ENCODE measurements at regions not wholly inside any gene's neighbourhood (a gene's known extent, or its start where the extent isn't known, plus 50 kb on each side); places are given as distances from the start of the nearest gene placed in this dataset.
"Not testable (repeated sequence)": the region's sequence is repeated elsewhere in the genome, so short reads cannot be mapped to it uniquely, and the experiment has no call there.

GRCh38 chr5:111975133-111975532 is 218.1 kb upstream of the NREP start:
- DNase-seq, result peak; percentile 47

DNA sequence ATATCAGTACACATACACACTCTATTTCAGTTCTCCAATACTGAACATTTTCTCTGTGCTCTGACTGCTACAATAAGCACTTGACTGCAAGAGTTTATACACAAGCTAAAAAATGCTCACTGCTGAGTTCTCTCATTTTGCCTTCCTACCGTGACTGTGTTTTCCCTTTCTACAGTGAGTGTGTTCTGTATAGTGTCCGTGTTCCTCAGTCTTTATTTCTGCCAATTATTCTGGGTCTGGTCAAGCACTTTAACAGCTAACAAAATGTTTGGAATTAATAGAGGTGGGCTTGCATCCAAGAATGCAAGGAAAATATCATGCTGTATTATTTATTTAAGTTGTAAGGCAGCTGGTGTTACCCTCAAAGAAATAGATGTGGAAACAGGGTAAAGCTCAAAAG is 217.0 kb upstream of the NREP start:
- DNase-seq, result no peak

GRCh38 chr5:111972548-111972947 is 215.6 kb upstream of the NREP start:
- no peak for DNase-seq

DNA sequence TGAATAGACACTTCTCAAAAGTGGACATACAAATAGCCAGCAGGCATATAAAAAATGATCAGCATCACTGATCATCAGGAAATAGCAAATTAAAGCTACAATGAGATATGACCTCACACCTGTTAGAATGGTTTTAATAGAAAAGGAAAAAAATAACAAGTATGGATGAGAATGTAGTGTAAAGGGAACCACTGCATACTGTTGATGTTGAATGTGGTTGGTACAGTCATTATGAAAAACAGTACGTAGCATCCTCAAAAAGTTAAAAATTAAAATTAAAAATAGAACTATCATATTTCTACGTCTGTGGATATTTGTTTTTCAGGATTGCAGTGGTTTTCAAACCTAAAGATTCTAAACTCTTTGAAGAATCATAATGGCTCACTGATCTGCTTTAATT is 215.1 kb upstream of the NREP start:
- no peak for DNase-seq

GRCh38 chr5:111968459-111968858 is 211.5 kb upstream of the NREP start:
- DNase-seq, result peak; percentile 47

GRCh38 chr5:111967463-111967862 is 210.5 kb upstream of the NREP start:
- DNase-seq, result no peak

DNA sequence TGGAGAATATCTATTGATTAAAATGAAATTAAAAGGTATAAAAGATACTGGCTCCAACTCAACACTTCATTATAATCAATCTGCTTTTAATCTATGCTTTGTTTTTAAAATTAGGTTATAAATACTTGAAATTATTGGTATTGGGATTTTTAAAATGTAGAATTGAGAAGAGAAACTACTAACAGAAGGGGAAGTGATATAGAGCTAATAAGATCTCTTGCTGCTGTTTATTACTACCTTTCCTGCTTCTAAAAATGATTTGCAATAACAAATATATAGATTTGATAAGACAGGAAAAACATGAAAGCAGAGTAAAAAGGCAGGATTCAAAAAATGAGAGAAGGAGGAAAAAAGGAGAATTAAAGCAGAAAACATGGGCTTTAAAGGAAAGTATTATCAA is 209.3 kb upstream of the NREP start:
- DNase-seq, result no peak

DNA sequence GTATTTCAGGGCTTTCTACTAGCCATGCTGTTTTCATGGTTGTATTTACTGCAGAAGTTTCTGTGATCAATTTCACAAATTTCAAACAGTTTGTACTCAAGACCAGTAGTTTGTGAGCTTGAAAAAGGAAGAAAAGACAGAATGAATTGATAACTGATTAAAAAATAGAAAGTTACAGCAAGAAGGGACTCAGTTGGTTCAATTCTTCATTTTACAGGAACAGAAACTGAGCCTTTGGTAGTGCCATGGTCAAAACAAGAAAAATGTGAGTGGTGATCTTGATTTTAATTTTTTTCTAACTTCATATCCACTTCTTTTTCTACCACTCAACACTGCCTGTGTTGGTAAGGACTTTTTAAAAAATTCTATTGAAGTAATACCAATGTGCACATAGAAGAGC is 206.6 kb upstream of the NREP start:
- no peak for DNase-seq

DNA sequence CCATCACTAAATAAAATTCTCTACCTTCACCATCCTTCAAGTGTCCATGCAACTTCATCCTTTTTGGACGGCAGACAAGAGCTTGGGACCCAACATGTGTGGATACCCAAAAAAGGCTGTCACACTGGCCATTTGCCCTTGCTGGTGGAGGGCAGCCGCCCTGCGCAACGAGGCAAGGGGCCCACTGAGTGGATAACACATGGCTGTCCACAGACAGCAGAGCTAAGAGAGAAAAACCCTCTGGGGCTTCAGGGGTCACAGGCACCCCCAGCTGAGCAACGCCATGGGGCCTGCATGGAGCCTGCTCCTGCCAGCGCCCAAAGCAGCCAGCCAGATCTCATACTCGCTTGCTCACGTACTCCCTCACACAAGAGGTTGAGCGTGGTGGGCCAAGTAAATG is 205.9 kb upstream of the NREP start:
- DNase-seq, result no peak

DNA sequence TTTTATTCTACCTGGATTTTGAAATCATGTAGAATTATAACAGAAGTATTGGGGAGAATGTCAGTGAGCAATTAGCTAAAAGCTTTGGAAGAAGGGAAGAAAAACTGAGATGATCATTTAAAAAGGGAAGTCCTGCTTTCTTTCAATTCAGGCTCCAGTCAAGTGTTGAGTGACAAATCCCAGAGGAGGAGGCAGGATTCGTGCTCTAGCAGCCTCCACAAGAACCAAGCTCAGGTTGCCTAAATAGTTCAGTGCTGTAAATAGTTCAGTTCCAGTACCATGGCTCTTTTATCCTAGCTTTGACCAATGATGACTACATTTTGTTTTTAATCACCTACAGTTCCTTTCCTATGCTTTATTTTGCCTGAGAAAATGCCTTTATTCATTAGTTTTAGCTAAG is 204.9 kb upstream of the NREP start:
- DNase-seq, result no peak

GRCh38 chr5:111960476-111961215 is 203.7 kb upstream of the NREP start:
- DNase-seq, result peak; percentile 80

DNA sequence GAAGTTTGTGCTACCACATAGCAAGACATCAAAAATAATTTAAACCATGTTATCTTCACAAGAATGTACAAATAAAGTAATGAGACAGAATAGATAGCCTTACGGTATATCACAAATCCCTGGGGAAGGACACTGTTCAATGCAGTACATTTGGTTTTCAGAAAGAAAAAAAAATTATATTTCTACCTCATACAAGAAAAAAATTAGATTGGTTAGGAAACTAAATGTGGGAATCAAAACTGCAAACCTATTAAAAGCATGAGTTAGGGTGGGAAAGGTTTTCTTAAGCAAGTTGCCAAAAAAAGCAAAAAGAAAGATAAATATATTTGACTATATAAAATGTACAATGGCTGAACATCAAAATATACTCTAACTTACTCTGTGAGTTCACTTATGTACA is 201.9 kb upstream of the NREP start:
- DNase-seq, result no peak

DNA sequence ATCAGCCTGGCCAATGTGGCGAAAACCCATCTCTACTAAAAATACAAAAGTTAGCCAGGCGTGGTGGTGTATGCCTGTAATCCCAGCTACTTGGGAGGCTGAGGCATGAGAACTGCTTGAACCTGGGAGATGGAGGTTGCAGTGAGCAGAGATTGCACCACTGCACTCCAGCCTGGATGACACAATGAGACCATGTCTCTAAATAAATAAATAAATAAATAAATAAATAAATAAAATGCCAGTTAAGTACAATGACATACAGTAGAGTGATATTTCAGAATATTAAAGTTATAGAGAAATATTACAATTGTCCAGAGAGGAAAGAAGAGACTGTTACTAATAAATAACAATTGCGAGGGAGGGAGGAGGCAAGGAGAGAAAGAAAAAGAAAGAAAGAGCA is 199.8 kb upstream of the NREP start:
- not testable (repeated sequence) for DNase-seq

DNA sequence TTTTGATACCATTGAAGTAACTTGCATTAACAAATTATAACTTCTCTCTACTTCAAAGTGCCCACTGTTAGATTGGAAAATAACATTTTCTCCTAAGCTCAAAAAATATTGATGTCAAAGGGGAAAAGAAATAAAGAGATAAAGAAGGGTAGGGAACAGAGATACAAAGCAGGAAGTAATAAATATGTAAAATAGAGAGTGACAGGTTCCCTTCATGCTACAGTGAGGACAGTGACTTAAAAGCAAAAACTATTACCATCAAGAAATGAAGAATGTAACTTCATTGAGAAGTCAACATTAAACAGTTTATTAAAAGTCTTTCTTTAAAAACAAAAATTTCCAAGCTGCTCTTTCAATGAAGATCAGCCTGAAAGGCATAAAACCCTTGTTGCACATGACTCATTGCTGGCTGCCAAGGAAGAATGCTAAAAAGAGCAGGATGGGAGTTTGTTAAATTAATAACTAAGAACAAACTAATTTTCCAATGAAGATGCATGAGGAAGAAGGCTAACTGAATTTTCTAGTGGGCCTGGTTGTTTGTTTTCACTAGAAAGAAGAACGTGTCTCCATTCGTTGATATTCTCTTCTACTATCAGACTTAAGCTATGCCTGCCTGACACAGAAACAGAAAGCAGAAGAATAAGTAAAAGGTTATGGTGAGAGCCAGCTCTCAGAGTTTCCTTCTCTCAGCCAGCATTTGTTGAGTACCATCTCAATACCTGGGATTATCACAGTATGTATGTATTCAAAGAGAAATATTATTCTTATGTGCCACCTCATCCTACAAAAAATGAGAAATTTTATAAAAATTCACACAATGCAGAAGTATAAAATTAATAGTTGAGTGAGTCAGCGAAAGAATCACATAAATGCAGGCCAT is 197.8 kb upstream of the NREP start:
- no peak for DNase-seq

GRCh38 chr5:111953351-111954127 is 196.5 kb upstream of the NREP start:
- peak; percentile 84 for DNase-seq

DNA sequence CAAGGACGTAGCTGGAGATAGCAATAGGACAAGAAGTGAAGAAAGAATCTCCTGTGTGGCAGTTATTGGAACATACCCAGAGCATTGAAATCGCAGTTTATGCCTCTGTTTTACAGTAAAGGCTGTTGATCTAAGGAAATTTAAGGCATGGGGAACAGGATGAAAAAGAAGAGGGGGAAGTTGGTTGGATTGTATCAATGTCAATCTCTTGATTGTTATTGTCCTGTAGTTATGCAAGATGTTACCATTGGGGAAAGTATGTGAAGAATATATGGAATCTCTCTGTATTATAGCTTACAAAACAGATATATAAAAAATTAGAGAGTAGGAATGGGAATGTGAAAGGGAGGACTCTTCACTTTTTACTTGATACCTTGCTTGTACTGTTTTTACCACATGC is 195.6 kb upstream of the NREP start:
- no peak for DNase-seq

- peak; percentile 88 for DNase-seq
Observed at GRCh38 chr5:111950660-111951059, 193.7 kb upstream of the NREP start.

GRCh38 chr5:111948092-111948841 is 191.3 kb upstream of the NREP start:
- DNase-seq, result peak; percentile 97

- no peak for DNase-seq
Observed at GRCh38 chr5:111946556-111946955, 189.6 kb upstream of the NREP start.

DNA sequence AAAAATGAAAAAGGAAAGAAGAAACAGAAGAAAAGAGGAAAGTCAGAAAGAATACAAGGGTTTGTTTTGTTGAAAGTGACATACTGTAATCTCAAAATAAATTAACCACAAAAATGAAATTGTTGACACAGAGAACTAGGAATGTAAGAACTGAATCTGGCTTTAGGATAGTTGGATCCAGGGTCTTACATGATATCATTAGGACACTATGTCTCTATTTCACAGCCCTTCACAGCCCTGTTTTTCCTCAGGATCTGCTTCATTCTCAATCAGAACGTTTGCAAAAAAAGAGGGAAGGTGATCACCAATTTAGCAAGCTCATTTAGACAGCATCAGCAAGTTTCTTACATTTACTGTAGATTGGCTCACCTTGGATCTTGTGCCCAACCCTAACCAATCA is 188.5 kb upstream of the NREP start:
- peak; percentile 49 for DNase-seq

GRCh38 chr5:111942661-111943401 is 185.8 kb upstream of the NREP start:
- DNase-seq, result peak; percentile 86

GRCh38 chr5:111942201-111942600 is 185.2 kb upstream of the NREP start:
- DNase-seq, result no peak

All from fibroblast of skin of abdomen (primary cell).